GM19455 (cell line): ENCODE measurements at regions not wholly inside any gene's neighbourhood (a gene's known extent, or its start where the extent isn't known, plus 50 kb on each side); places are given as distances from the start of the nearest gene placed in this dataset.

Source experiments
- ATAC-seq: cut with Tn5 transposase; IDR thresholded peaks from one replicate; pipeline ENCODE4 v1.9.1; 2021; ENCODE audit not compliant: unreplicated experiment

DNA sequence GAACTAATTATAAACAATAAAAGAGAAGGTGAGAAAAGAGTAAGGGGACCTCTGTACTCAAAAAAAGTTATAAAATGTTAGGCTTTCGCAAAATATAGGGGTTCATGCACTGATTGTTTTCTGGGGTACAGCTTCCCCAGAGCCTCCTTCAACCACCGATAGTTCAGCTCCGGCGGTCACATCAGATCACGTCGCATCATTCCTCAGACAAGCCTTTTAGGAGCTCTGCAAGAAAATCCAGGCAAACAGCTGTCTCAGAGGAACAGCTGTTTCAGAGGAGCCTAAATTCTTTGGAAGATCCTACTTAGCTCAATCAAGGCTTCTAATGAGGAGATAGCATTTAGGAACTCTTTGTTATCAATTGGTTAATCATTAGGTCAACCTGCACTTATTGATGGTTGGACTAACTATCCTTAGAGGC, 78.7 kb downstream of the MYCN start:
- ATAC-seq, result no peak

GRCh38 chr2:16018277-16019059, 78.1 kb downstream of the MYCN start:
- ATAC-seq, result no peak

GRCh38 chr2:16016282-16016681, 75.9 kb downstream of the MYCN start:
- ATAC-seq, result no peak

- ATAC-seq, result no peak
These were observed 75.5 kb downstream of the MYCN start for GRCh38 chr2:16015903-16016265.

DNA sequence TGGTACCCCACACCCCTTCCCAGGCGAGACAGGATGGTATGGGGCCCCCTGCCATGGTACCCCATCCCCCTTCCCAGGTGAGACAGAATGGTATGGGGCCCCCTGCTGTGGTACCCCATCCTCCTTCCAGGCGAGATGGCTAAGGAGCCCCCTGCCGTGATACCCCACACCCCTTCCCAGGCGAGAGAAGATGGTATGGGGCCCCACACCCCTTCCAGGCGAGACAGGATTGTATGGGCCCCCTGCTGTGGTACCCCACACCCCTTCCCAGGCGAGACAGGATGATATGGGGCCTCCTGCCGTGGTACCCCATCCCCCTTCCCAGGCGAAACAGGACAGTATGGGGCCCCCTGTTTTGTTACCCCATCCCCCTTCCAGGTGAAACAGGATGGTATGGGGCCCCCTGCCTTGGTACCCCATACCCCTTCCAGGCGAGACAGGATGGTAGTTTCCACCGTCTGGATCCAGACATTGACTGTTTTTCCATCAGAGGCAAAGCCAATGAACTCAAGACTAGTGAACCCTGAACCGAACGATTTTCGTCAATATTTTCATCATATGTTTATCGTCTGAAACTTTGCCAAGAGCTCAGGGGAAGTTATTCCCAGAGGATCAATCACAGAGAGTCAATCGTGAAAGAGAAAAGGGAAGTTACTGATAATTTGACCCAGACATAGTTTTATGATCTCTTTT, 75.0 kb downstream of the MYCN start:
- no peak for ATAC-seq

DNA sequence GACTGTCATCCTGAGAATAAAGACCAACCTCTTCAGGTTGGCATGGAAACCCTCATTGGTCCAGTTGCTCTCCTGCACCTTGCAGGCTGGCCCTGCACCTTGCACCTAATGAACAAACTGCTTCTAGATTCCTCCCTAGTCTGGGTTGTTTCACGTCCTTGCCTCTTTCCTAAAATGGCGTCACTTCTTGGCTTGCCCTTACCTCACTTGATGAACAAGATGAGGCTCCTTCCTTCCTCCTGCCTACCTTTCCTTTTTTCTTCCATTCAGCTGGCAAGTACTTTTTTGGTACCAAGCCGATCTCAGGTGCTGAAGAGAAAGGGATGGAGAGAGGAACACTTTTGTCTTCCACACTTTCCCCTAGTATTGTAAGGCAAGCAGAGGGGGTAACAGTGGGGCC, 74.5 kb downstream of the MYCN start:
- no peak for ATAC-seq

DNA sequence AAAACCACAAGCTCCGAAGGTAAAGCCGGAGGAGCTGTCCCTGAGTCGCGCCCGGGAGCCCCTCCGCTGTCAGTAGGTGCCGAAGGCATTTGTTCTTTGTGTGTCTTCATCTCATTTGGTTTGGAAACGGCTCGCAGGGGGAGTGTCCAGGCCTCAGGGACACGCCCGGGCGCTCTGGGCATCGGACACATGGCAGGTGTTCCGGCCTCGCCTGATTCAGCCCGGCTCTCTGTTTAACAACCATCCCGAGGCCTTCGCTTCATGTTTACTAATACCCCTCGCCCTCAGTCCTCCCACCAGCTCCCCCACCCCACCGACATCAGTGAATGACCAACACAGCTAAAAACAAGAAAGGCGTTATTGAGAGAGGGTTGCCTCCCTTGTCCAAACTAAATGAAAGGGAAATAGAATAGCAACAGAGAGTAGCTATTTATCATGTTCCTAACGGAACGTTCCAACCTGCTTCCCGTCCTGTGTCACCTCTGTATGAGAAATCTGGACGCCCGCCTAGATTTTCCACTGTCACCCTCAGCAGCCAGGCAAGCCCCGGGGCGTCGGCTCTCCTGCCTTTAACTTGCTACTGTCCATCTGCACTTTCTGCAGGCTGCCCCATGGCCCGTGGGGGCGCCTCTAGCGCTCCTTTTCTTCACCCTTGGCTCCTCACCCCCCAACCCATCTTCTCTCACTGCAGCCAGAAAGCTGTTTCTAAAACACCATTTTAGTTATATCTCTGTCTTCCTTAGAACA, 73.9 kb downstream of the MYCN start:
- no peak for ATAC-seq

GRCh38 chr2:16013359-16013911, 73.1 kb downstream of the MYCN start:
- ATAC-seq, result no peak

GRCh38 chr2:16012626-16013358, 72.4 kb downstream of the MYCN start:
- no peak for ATAC-seq

DNA sequence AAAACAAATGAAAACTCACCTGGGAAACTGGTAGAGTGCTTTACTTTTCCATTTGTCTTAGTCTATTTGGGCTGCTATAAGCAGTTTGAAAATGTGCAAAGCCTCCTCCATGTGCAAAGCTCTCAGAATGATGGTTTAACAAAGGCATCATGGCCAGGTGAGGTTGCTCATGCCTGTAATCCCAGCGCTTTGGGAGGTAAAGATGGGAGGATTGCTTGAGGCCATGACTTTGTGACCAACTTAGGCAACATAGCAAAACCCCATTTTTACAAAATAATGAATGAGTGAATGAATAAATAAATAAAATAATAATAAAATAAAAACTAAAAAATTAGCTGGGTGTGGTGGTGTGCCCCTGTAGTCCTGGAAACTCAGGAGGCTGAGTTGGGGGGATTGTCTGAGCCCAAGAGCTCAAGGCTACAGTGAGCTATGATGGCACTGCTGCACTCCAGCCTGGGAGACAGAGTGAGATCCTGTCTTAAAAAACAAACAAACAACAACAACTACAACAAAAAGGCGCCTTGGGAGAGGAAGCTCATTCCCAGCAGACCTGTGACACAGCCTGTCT, 71.8 kb downstream of the MYCN start:
- ATAC-seq, result no peak

DNA sequence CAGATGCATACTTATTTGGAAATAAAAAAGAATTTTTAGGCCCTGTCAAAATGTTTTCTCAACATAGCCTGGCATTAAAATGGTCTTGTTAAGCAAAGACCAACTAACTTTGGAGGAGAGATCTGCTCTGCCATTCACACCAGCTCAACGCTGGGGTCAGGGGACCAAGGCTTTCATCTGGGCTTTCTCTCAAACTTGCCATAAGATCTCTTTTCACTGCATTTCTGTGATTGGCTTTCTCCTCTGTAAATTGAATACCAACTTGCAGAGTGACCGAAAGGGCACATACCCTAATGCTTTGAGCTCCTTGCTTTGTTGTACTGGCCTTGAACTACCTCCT, 71.2 kb downstream of the MYCN start:
- ATAC-seq, result no peak

DNA sequence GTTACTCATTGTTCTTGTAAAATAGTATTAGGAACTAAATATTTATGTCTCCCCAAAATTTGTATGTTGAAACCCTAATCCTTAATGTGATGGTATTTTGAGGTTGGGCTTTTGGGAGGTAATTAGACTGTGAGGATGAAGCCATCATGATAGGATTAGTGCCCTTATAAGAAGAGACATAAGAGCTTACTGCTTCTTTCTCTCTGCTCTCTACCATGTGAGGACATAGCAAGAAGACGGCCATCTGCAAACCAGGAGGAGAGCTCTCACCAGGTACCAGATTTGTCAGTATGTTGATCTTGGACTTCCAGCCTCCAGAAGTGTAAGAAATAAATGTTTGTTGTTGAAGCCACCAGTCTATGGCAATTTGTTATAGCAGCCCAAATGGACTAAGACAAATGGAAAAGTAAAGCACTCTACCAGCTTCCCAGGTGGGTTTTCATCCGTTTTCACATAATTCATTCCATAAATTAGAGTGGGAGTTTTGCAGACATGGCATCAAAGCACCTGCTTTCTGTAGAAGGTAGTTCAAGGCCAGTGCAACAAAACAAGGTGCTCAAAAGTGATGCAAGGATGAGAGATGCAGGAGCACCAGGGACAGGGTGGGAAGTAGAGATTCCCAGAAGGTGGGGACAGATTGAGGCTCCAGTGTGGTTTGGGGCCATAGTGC, 70.7 kb downstream of the MYCN start:
- ATAC-seq, result no peak

DNA sequence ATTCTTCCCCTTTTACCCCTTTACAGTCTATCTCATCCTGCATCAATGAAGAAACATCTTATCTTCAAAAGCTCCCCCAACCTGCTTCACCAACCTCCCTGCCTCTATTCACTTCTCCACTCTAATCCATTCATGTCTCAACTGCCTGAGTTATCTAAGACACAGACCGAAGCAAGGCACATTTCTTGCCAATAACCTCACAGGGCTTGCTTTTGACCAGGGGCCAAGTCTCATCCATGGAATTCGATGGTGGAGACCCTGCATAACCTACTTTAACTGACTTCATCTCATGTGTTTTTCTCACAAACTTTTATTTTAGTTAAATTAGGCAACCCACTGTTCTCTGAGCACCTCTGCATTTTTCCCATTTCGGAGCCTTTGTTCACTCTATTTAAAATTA, 69.7 kb downstream of the MYCN start:
- no peak for ATAC-seq

DNA sequence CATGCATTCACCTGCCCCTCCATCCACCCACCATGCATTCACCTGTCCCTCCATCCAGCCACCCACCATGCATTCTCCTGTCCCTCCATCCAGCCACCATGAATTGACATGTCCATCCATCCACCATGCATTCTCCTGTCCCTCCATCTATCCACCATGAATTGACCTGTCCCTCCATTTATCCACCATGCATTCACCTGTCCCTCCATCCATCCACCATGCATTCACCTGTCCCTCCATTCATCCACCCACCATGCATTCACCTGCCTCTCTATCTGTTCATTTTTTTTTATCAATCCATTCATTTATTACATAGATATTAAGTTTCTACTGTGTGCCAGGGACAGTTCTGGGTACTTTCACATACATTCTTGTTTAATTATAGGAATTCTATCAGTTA, 69.2 kb downstream of the MYCN start:
- ATAC-seq, result no peak

GRCh38 chr2:16008856-16009255, 68.5 kb downstream of the MYCN start:
- ATAC-seq, result no peak

- ATAC-seq, result no peak
These were observed 68.0 kb downstream of the MYCN start for GRCh38 chr2:16008331-16008850.

GRCh38 chr2:16007167-16007934, 67.0 kb downstream of the MYCN start:
- ATAC-seq, result no peak

DNA sequence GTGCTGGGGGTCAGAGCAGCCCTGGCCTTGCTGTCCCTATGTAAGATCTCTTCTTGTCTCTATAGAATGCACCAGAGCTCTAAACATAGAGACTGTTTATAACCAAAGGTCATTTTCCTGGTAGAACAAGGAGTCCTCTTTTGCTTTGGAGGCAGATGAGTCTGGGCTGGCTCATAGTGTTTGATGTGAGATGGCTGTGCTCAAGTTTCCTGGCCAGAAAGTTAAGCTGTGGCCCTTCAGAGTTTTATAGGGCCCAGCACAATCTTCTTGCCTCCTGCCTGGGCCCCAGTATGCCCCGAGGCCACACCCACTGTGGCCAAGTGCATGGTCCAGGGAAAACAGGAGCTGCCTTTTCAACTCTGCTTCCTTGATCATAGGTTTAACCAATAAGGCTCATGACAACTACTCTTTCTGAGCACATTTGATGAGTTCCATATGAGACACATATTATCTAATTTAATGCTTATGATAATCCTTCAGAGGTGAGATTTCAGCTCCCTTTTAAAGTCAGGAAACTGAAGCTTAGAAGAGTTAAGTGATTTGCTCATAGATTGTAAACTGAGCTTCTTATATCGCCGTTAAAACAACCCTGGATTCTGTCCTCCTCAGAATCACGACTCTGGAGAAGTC, 66.3 kb downstream of the MYCN start:
- ATAC-seq, result no peak
